Thoracic aorta (tissue), 2 donors: ENCODE measurements at regions not wholly inside any gene's neighbourhood (a gene's known extent, or its start where the extent isn't known, plus 50 kb on each side); places are given as distances from the start of the nearest gene placed in this dataset.
A peak's percentile ranks its signal among the peaks of the same experiment; 100 is the strongest.

Source experiments
- ATAC-seq: fragments of 150-250 bp; one replicate; pipeline ENCODE4 v1.8.0; 2017; ENCODE audit warnings: low read depth; ENCODE audit not compliant: insufficient number of reproducible peaks, low FRiP score
- DNase-seq: peaks from one replicate; pipeline ENCODE4 v3.0.0-alpha.2; 2020; ENCODE audit warnings: low spot score
- H3K27ac ChIP-seq, 2 donors: fragments of 200-600 bp; sonication (generic); 1 replicate in 1 of 2; 2 replicates in 1 of 2; pipeline ENCODE4 v1.5.1; 2016; ENCODE audit warnings: mild to moderate bottlenecking in 2 of 2, moderate library complexity in 2 of 2
- H3K27me3 ChIP-seq: fragments of 200-600 bp; sonication (generic); replicated peaks from 2 replicates; pipeline ENCODE4 v1.6.0; 2016; ENCODE audit warnings: mild to moderate bottlenecking; ENCODE audit not compliant: insufficient read depth
- H3K36me3 ChIP-seq: fragments of 200-600 bp; sonication (generic); one replicate; pipeline ENCODE4 v1.5.1; 2016
- H3K4me1 ChIP-seq, 2 donors: fragments of 200-600 bp; sonication (generic); 1 replicate in 1 of 2; 2 replicates in 1 of 2; pipeline versions ENCODE4 v1.5.1 to v1.6.0; 2016; ENCODE audit warnings: low read depth in 2 of 2, mild to moderate bottlenecking in 1 of 2; ENCODE audit not compliant: control insufficient read depth in 1 of 2
- H3K4me3 ChIP-seq: fragments of 200-600 bp; sonication (generic); 2 replicates; pipeline ENCODE4 v1.5.1; 2016; ENCODE audit warnings: mild to moderate bottlenecking
- H3K9me3 ChIP-seq: fragments of 200-600 bp; sonication (generic); 2 replicates; pipeline ENCODE4 v1.5.1; 2016
- CTCF ChIP-seq: fragments of 200-600 bp; sonication (generic); IDR thresholded peaks from one replicate; pipeline ENCODE4 v1.5.1; 2019; ENCODE audit warnings: antibody characterized with exemption

DNA sequence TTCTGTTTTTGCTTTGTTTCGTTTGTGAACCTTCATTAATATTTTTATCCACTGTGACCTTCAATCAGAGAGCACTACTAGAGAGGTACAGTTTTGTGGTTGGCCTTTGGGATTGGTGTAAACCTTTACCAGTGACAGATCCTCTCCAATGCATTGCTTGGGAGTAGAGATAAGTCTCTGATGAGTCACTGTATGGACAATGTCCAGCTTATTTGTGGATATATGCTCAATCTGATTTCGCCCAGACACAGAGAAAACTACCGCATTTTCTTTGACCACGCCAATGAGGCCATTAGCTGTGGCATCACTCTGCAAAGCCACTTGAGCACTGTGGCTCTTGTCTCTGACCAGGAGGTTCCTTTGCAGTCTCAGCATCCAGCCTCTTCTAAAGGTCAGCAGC, 964.7 kb downstream of the TUSC7 start:
- Histone ChIP-seq H3K27me3 (no peaks in the 10 kb centered on the region), H3K4me1 (no peaks in the 10 kb centered on the region), H3K9me3 (no peaks in the 10 kb centered on the region), H3K4me3 (no peak overlapping the region), H3K36me3 (no peaks in the 10 kb centered on the region), H3K27ac (no peak overlapping the region)
- ATAC-seq, result no peak
- DNase-seq, result no peak
- no peak for TF ChIP-seq CTCF

DNA sequence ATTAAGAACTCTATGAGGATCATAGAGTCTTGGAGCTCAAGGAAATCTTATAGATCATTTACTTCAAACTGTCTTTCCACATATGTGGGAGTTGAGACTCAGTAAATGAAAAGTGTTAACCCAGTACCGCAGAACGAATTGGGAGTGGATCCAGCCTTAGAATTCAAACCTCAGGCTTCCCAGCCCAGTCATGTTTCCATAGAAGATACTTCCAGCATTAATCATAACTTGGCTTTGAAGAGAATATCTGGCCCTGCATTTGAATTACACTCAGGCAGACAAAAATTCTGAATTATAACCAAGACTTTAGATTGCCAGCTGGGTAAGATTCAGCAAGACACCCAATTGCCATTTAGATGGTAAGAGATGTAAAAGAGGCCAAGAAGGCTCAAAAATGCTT, 972.0 kb downstream of the TUSC7 start:
- peaks cover 0 to 7% of the 10 kb centered on the region in 2 donors for H3K4me1 ChIP-seq
- no peaks in the 10 kb centered on the region for H3K36me3 ChIP-seq
- DNase-seq (no peak), ATAC-seq (peak; percentile 57)
- no peaks in the 10 kb centered on the region for H3K9me3 ChIP-seq
- no peak for TF ChIP-seq CTCF
- H3K27ac ChIP-seq, result no peak overlapping the region
- no peak overlapping the region for H3K4me3 ChIP-seq
- no peaks in the 10 kb centered on the region for H3K27me3 ChIP-seq

DNA sequence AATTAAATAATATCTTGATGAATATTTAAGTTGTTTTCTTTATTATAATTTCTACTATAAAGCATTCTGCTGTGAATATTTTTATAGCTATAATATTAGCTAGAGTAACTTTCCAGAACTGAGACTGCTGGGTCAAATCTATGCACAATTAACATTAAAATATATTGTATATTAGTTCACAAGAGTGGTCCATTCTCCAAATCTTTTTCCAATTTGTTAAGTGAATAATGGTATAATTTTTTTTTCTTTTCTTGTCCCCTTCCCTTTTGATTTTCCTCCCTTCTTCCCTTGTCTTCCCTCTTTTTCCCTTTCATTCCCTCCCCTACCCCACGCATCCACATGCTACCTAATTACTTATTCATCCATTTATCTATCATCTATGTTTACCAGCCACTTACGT, 977.5 kb downstream of the TUSC7 start:
- DNase-seq, result no peak
- H3K4me1 ChIP-seq, result peaks cover 0 to 5% of the 10 kb centered on the region in 2 donors
- no peaks in the 10 kb centered on the region for H3K9me3 ChIP-seq
- TF ChIP-seq CTCF, result no peak
- H3K27ac ChIP-seq, result no peak overlapping the region
- H3K27me3 ChIP-seq, result no peaks in the 10 kb centered on the region
- no peaks in the 10 kb centered on the region for H3K36me3 ChIP-seq
- no peak for ATAC-seq
- H3K4me3 ChIP-seq, result no peak overlapping the region

DNA sequence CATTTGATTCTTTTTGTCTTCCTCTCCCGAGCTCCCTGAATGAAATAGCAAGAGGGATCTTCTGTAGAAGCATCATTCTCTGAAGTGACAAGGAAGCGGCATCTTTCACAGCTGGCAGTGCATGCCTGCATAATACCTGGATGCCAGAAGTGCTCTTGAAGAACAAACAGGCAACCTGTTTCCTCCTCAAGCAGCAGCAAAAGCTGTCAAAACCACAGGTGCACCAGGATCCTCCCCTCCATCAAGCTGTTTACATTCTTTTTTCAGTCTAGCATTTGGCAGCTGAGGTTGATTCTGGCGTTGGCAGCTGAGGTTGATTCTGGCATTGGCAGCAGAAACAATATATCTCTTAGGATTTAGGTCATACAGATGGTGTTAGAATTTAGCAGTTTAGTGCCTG, 979.0 kb downstream of the TUSC7 start:
- Histone ChIP-seq H3K36me3 (no peaks in the 10 kb centered on the region), H3K9me3 (no peaks in the 10 kb centered on the region), H3K4me3 (no peak overlapping the region), H3K27me3 (no peaks in the 10 kb centered on the region), H3K27ac (no peak overlapping the region), H3K4me1 (no peaks in the 10 kb centered on the region)
- DNase-seq (no peak), ATAC-seq (no peak)
- TF ChIP-seq CTCF, result no peak

DNA sequence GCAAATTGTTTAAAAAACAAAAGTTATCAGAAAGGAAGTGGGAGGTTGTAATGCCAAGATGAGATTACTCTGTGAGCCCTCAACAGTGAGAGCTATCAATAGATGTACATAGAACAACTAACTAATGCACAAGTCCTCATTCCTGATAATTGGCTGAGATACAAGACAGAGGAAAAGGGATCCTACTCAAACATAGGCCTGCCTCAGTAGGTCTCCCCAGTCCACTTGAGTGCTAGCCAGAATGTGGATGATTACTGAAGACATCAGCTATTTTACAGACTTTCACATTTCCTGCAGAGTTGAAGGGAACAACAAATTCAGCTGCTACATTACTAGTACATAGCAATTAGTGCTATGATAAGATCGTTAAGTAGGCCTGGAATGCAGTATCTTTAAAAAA, 981.9 kb downstream of the TUSC7 start:
- Histone ChIP-seq H3K9me3 (no peaks in the 10 kb centered on the region), H3K4me1 (no peaks in the 10 kb centered on the region), H3K27ac (no peak overlapping the region), H3K4me3 (no peak overlapping the region), H3K27me3 (no peaks in the 10 kb centered on the region), H3K36me3 (no peaks in the 10 kb centered on the region)
- TF ChIP-seq CTCF, result no peak
- DNase-seq (no peak), ATAC-seq (no peak)
